Right lobe of liver (tissue), 4 donors: ENCODE measurements at regions not wholly inside any gene's neighbourhood (a gene's known extent, or its start where the extent isn't known, plus 50 kb on each side); places are given as distances from the start of the nearest gene placed in this dataset.

Experiments used
- CTCF ChIP-seq, 4 donors: fragments of 200-600 bp in 3 of 4; fragments of 450-650 bp in 1 of 4; IDR thresholded peaks; one replicate each; pipeline versions ENCODE4 v1.5.1 to v1.8.0; 2016 to 2022; ENCODE audit warnings: antibody characterized with exemption in 4 of 4, mild to moderate bottlenecking in 2 of 4
- POLR2A ChIP-seq: fragments of 450-650 bp; IDR thresholded peaks from one replicate; pipeline ENCODE4 v1.6.1; 2017; ENCODE audit warnings: antibody characterized with exemption, mild to moderate bottlenecking
- donor health status: DM: no; HTN: no; CAD: no.
- donor health status: DM: no; HTN: no; CAD: no.
- donor health status: DM: no; HTN: yes; CAD: no.

GRCh38 chr2:211241891-211242290 is 685.5 kb downstream of the CPS1 start:
- TF ChIP-seq CTCF (IDR thresholded peaks at IDR 0.05), result no peak
- no peak for TF ChIP-seq POLR2A
